ENCODE measurements at regions not wholly inside any gene's neighbourhood (a gene's known extent, or its start where the extent isn't known, plus 50 kb on each side); places are given as distances from the start of the nearest gene placed in this dataset.

DNA sequence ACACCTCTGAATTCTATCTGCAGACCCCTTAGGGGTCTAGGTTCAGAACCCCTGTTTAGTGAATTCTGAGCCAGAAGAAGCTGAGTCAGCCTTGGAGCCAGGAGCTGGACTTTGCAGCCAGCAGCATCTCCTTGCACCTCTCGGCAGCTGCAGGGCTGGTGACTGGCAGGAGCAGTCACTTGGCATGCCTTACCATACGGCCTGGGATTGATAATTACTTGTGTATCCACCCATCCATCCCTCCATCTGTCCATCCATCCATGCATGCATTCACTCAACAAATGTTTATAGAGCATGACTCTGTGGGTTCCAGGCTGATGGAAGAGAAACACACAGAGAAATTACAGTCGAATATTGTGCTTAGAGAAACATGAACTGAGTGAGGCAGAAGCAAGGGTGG is 67.5 kb upstream of the PRIMA1 start:
- Histone ChIP-seq H3K9me3 (replicated peaks in 1 of 11) (no peaks in the 10 kb centered on the region), H3K4me3 (no peak overlapping the region), H3K27ac (no peak overlapping the region), H3K4me2 (no peak overlapping the region), H3K9ac (no peak overlapping the region), H4K20me1 (no peaks in the 10 kb centered on the region), H3K27me3 (no peaks in the 10 kb centered on the region), H3K36me3 (no peaks in the 10 kb centered on the region), H3K4me1 (peaks cover 0 to 11% (median 10%) of the 10 kb centered on the region in 10 experiments; a peak in 12 of 20 replicates)
- no peak for TF ChIP-seq Cebpa-rat (IDR thresholded peaks at IDR 0.05)

DNA sequence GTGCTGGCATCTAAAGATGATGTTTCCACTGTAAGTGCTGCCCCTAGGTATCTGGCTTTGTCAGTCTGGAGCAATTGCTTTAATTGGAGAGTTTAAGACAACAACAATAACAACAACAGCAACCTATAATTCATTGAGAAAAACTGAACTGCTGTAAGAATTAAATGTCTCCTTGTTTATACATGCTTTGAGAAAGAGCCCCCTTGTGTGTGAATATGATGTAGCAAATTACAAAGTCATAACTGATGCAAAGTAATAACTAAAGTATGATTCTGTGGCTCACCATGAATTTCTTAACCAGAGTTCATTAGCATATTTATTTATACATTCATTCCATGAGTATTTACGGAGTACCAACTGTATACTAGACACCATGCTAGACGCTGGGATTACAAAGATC is 59.2 kb upstream of the PRIMA1 start:
- TF ChIP-seq Cebpa-rat (IDR thresholded peaks at IDR 0.05) = no peak
- no peak overlapping the region for H3K4me2 ChIP-seq
- no peaks in the 10 kb centered on the region for H3K9me3 ChIP-seq (replicated peaks in 1 of 11)
- no peaks in the 10 kb centered on the region for H3K27me3 ChIP-seq
- H4K20me1 ChIP-seq = no peaks in the 10 kb centered on the region
- no peaks in the 10 kb centered on the region for H3K36me3 ChIP-seq
- H3K4me1 ChIP-seq = no peaks in the 10 kb centered on the region
- H3K4me3 ChIP-seq = no peak overlapping the region
- no peak overlapping the region for H3K9ac ChIP-seq
- no peak overlapping the region for H3K27ac ChIP-seq

DNA sequence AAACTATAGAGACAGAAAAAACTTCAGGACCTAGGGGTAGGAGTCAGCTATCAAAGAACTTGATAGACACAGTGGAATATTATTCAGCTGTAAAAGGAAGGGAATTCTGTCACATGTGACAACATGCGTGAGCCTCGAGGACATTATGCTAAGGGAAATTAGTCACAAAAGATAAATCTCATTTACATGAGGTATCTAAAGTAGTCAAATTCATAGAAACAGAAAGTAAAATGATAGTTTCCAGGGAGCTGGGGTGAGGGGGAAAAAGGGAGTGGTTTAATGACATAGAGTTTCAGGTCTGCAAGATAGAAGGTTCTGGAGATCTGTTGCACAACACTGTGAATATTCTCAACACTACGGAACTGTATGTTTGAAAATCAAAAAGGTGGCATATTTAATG is 50.0 kb upstream of the PRIMA1 start:
- Histone ChIP-seq H3K9ac (no peak overlapping the region), H3K36me3 (no peaks in the 10 kb centered on the region; a peak in 1 of 22 replicates), H3K9me3 (replicated peaks in 1 of 11) (peaks cover 0 to 18% (median 9%) of the 10 kb centered on the region in 11 experiments; a peak in 13 of 22 replicates), H4K20me1 (no peaks in the 10 kb centered on the region), H3K27me3 (no peaks in the 10 kb centered on the region), H3K27ac (no peak overlapping the region), H3K4me2 (no peak overlapping the region), H3K4me1 (no peaks in the 10 kb centered on the region), H3K4me3 (no peak overlapping the region)
- TF ChIP-seq Cebpa-rat (IDR thresholded peaks at IDR 0.05) = no peak
